PC-3 (cell line): ENCODE measurements at regions not wholly inside any gene's neighbourhood (a gene's known extent, or its start where the extent isn't known, plus 50 kb on each side); places are given as distances from the start of the nearest gene placed in this dataset.
A peak's percentile ranks its signal among the peaks of the same experiment; 100 is the strongest.

Source experiments
- ATAC-seq: fragments of 200-7000 bp; cut with Tn5 transposase; 2 replicates; pipeline ENCODE4 v1.9.1; 2020; ENCODE audit warnings: mild to moderate bottlenecking, moderate library complexity
- BruUV-seq: library from RNA; stranded (reverse); fragments of 400-500 nt; replicated peaks from 2 replicates; lab custom pipeline; 2021; lab: Mats Ljungman, UMichigan
- CTCF ChIA-PET: fragments of 300-600 bp; sonication (Branson Sonifier 250); formaldehyde crosslinking; loops from one replicate; lab custom pipeline; 2022; ENCODE audit warnings: antibody characterized with exemption; lab: Charles Lee
- POLR2A ChIA-PET: fragments of 300-600 bp; sonication (Branson Sonifier 250); formaldehyde crosslinking; loops from one replicate; lab custom pipeline; 2022; ENCODE audit warnings: antibody characterized with exemption; ENCODE audit not compliant: unreplicated experiment; lab: Charles Lee
- DNase-seq: peaks from one replicate; pipeline ENCODE4 v3.0.0-alpha.2; 2015
- H2AFZ ChIP-seq: fragments of 300-600 bp; sonication (generic); 2 replicates; pipeline ENCODE4 v1.6.0; 2016; ENCODE audit warnings: antibody characterized with exemption, low read length
- H3F3A ChIP-seq: fragments of 300-600 bp; sonication (generic); one replicate; pipeline ENCODE4 v1.6.0; 2017; ENCODE audit warnings: antibody characterized with exemption, low read length, control low read depth, mild to moderate bottlenecking; ENCODE audit not compliant: unreplicated experiment
- H3K27ac ChIP-seq: fragments of 300-600 bp; sonication (generic); 2 replicates; pipeline ENCODE4 v1.5.1; 2016; ENCODE audit warnings: mild to moderate bottlenecking, low read length
- H3K27me3 ChIP-seq: fragments of 300-600 bp; sonication (generic); 2 replicates; pipeline ENCODE4 v1.6.1; 2016; ENCODE audit warnings: low read length, mixed read lengths
- H3K36me3 ChIP-seq: fragments of 300-600 bp; sonication (generic); 2 replicates; pipeline ENCODE4 v1.6.1; 2016; ENCODE audit warnings: low read depth, mixed run types, low read length, mixed read lengths
- H3K4me1 ChIP-seq: fragments of 300-600 bp; sonication (generic); 2 replicates; pipeline ENCODE4 v1.5.1; 2016; ENCODE audit warnings: low read length; ENCODE audit not compliant: insufficient read depth
- H3K4me2 ChIP-seq: fragments of 300-600 bp; sonication (generic); 2 replicates; pipeline ENCODE4 v1.6.0; 2016; ENCODE audit warnings: low read length
- H3K4me3 ChIP-seq: fragments of 300-600 bp; sonication (generic); 2 replicates; pipeline ENCODE4 v1.5.1; 2016; ENCODE audit warnings: mild to moderate bottlenecking, low read length, mixed read lengths
- H3K79me2 ChIP-seq: fragments of 300-600 bp; sonication (generic); 2 replicates; pipeline ENCODE4 v1.6.1; 2017; ENCODE audit warnings: low read length, mixed read lengths
- H3K9ac ChIP-seq: fragments of 300-600 bp; sonication (generic); 2 replicates; pipeline ENCODE4 v1.6.0; 2016; ENCODE audit warnings: mild to moderate bottlenecking, low read length
- H3K9me2 ChIP-seq: fragments of 300-600 bp; sonication (generic); replicated peaks from 2 replicates; pipeline ENCODE4 v1.6.1; 2016; ENCODE audit warnings: mixed run types, low read length, mixed read lengths
- H3K9me3 ChIP-seq: fragments of 300-600 bp; sonication (generic); 2 replicates; pipeline ENCODE4 v1.6.1; 2016; ENCODE audit warnings: low read length, mixed read lengths
- H4K20me1 ChIP-seq: fragments of 300-600 bp; sonication (generic); 2 replicates; pipeline ENCODE4 v1.6.1; 2016; ENCODE audit warnings: low read length, mixed read lengths
- CTCF ChIP-seq: fragments of 300-600 bp; sonication (generic); conservative IDR thresholded peaks from 2 replicates; pipeline ENCODE4 v1.5.1; 2017; ENCODE audit warnings: antibody characterized with exemption, low read depth, mild to moderate bottlenecking, low read length
- EZH2 ChIP-seq: fragments of 300-600 bp; sonication (generic); IDR thresholded peaks from one replicate; pipeline ENCODE4 v1.6.1; 2017; ENCODE audit warnings: antibody characterized with exemption, mild to moderate bottlenecking, low read length; ENCODE audit not compliant: unreplicated experiment
- EZH2phosphoT487 ChIP-seq: fragments of 300-600 bp; sonication (generic); IDR thresholded peaks from 2 replicates; pipeline ENCODE4 v1.6.1; 2018; ENCODE audit warnings: mild to moderate bottlenecking, antibody characterized with exemption, low read length, borderline replicate concordance
- intact Hi-C: fragments of 100-400 bp; cut with micrococcal nuclease; formaldehyde crosslinking; loops from 2 replicates; pipeline ENCODE4 v1.9.0; 2023

GRCh38 chr14:28157887-28158791 lies 608.4 kb upstream of the FOXG1 start:
- no peak overlapping the region for H3K9ac ChIP-seq
- H2AFZ ChIP-seq = no peak overlapping the region
- ChIA-PET POLR2A (interaction anchor here (0.6 kb wide), 2 partner anchors 10 to 994 kb away, joined by 3 read pairs; no protein-coding TSS in a partner anchor), CTCF (no interaction called here)
- no peak for DNase-seq
- H3K36me3 ChIP-seq = no peaks in the 10 kb centered on the region
- no TSS peak for BruUV-seq
- no peaks in the 10 kb centered on the region for H4K20me1 ChIP-seq
- no peaks in the 10 kb centered on the region for H3F3A ChIP-seq
- ATAC-seq = no peak
- no peak overlapping the region for H3K4me3 ChIP-seq
- TF ChIP-seq EZH2 (no peak), CTCF (no peak), EZH2phosphoT487 (no peak)
- intact Hi-C loops = no loop called here
- no peaks in the 10 kb centered on the region for H3K9me2 ChIP-seq
- H3K27ac ChIP-seq = no peak overlapping the region
- H3K27me3 ChIP-seq = no peaks in the 10 kb centered on the region
- no peak overlapping the region for H3K4me2 ChIP-seq
- no peaks in the 10 kb centered on the region for H3K9me3 ChIP-seq
- no peaks in the 10 kb centered on the region for H3K4me1 ChIP-seq
- H3K79me2 ChIP-seq = no peaks in the 10 kb centered on the region

GRCh38 chr14:28161040-28161439 lies 605.5 kb upstream of the FOXG1 start:
- H4K20me1 ChIP-seq = no peaks in the 10 kb centered on the region
- H3K4me1 ChIP-seq = no peaks in the 10 kb centered on the region
- H3K79me2 ChIP-seq = no peaks in the 10 kb centered on the region
- H3K27me3 ChIP-seq = no peaks in the 10 kb centered on the region
- no peak overlapping the region for H3K4me2 ChIP-seq
- intact Hi-C loops = no loop called here
- no peaks in the 10 kb centered on the region for H3F3A ChIP-seq
- H3K36me3 ChIP-seq = no peaks in the 10 kb centered on the region
- ATAC-seq (peak; percentile 35; the same call in 1 of the 2 replicates), DNase-seq (peak; percentile 34)
- no peaks in the 10 kb centered on the region for H3K9me3 ChIP-seq
- H3K9ac ChIP-seq = no peak overlapping the region
- no peak overlapping the region for H2AFZ ChIP-seq
- no peak overlapping the region for H3K27ac ChIP-seq
- BruUV-seq = no TSS peak
- no peak overlapping the region for H3K4me3 ChIP-seq
- TF ChIP-seq CTCF (no peak), EZH2phosphoT487 (no peak), EZH2 (no peak)
- ChIA-PET POLR2A (no interaction called here), CTCF (no interaction called here)
- H3K9me2 ChIP-seq = no peaks in the 10 kb centered on the region

- H3K4me2 ChIP-seq = no peak overlapping the region
- no peak for TF ChIP-seq EZH2phosphoT487
- TF ChIP-seq CTCF = no peak
- TF ChIP-seq EZH2 = no peak
- H3K79me2 ChIP-seq = no peaks in the 10 kb centered on the region
- no peak overlapping the region for H3K9ac ChIP-seq
- no peaks in the 10 kb centered on the region for H3K27me3 ChIP-seq
- H3F3A ChIP-seq = no peaks in the 10 kb centered on the region
- no peak overlapping the region for H2AFZ ChIP-seq
- ATAC-seq (no peak), DNase-seq (no peak)
- no peaks in the 10 kb centered on the region for H4K20me1 ChIP-seq
- H3K9me2 ChIP-seq = no peaks in the 10 kb centered on the region
- ChIA-PET POLR2A (no interaction called here), CTCF (no interaction called here)
- H3K36me3 ChIP-seq = no peaks in the 10 kb centered on the region
- no peaks in the 10 kb centered on the region for H3K9me3 ChIP-seq
- no peak overlapping the region for H3K4me3 ChIP-seq
- intact Hi-C loops = no loop called here
- H3K4me1 ChIP-seq = no peaks in the 10 kb centered on the region
- no TSS peak for BruUV-seq
- no peak overlapping the region for H3K27ac ChIP-seq
Observed at GRCh38 chr14:28163233-28163632, 603.4 kb upstream of the FOXG1 start.
